Esophagus muscularis mucosa (tissue), 4 donors: ENCODE measurements at regions not wholly inside any gene's neighbourhood (a gene's known extent, or its start where the extent isn't known, plus 50 kb on each side); places are given as distances from the start of the nearest gene placed in this dataset.

ENCODE experiments used
- EP300 ChIP-seq: sonication (generic); formaldehyde crosslinking; IDR thresholded peaks from one replicate; pipeline ENCODE4 v1.6.1; 2017; ENCODE audit warnings: antibody characterized with exemption
- POLR2A ChIP-seq: fragments of 450-650 bp; IDR thresholded peaks from one replicate; pipeline ENCODE4 v1.6.1; 2017; ENCODE audit warnings: antibody characterized with exemption, moderate library complexity, mild to moderate bottlenecking, low read depth
- TF ChIP-seq, protein P1 (sequence below), 3 experiments: fragments of 200-600 bp in 2 of 3; fragments of 450-650 bp in 1 of 3; sonication (generic) in 2 of 3; IDR thresholded peaks; one replicate each; pipeline ENCODE4 v1.5.1; 2017 to 2019; ENCODE audit warnings: antibody characterized with exemption in 3 of 3, mild to moderate bottlenecking in 2 of 3, moderate library complexity in 1 of 3

DNA sequence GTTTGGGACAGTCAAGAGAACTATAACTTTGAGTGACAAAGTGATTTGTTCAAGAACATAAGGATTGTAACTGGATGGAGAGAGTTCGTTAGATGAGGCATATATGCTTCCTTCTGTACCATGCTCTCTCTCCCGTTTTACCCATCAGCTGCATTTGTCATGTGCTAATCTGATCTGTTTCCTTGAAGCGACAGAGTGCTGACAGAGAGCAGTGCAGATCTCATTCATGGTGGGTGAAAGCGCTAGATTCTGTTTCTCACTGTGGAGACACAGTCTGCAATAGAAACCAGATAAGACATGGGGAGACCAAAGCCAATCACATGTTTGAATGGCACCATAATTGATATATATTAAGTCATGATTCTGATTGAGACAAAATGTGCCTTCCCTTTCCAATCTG is 456.6 kb upstream of the CELF4 start:
- TF ChIP-seq, protein P1, sequence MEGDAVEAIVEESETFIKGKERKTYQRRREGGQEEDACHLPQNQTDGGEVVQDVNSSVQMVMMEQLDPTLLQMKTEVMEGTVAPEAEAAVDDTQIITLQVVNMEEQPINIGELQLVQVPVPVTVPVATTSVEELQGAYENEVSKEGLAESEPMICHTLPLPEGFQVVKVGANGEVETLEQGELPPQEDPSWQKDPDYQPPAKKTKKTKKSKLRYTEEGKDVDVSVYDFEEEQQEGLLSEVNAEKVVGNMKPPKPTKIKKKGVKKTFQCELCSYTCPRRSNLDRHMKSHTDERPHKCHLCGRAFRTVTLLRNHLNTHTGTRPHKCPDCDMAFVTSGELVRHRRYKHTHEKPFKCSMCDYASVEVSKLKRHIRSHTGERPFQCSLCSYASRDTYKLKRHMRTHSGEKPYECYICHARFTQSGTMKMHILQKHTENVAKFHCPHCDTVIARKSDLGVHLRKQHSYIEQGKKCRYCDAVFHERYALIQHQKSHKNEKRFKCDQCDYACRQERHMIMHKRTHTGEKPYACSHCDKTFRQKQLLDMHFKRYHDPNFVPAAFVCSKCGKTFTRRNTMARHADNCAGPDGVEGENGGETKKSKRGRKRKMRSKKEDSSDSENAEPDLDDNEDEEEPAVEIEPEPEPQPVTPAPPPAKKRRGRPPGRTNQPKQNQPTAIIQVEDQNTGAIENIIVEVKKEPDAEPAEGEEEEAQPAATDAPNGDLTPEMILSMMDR (IDR thresholded peaks at IDR 0.05) = no peak
- TF ChIP-seq POLR2A (no peak), EP300 (no peak)
